ENCODE measurements at regions not wholly inside any gene's neighbourhood (a gene's known extent, or its start where the extent isn't known, plus 50 kb on each side); places are given as distances from the start of the nearest gene placed in this dataset.

DNA sequence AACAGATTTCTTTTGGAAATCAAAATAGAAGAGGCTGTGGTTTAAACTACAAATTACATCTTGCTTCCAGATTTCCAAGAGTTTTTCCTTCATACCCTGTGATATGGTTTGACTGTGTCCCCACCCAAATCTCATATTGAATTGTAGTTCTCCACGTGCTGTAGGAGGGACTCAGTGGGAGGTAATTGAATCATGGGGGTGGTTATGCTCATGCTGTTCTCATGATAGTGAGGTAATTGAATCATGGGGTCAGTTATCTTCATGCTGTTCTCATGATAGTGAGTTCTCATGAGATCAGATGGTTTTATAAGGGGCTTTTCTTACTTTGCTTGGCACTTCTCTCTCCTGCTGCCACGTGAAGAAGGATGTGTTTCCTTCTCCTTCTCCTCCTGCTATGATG is 687.0 kb upstream of the ZNF608 start:
- Mint-ChIP-seq H3K9me3 (peaks cover 0 to 5% of the 10 kb centered on the region in 2 donors), H3K36me3 (no peaks in the 10 kb centered on the region), H3K4me1 (no peaks in the 10 kb centered on the region), H3K27ac (no peak overlapping the region), H3K27me3 (ENCODE audit: low read depth in 2 of 2) (no peaks in the 10 kb centered on the region), H3K4me3 (no peak overlapping the region)
- DNase-seq (no peak), ATAC-seq (no peak)
- 73% methylated on average over 2 of the region's 2 CpGs for WGBS (ENCODE audit: insufficient coverage)
- H3K27ac ChIP-seq (ENCODE audit: low read length): no peak overlapping the region
- intact Hi-C loops (cut with micrococcal nuclease): no loop called here
- no peaks in the 10 kb centered on the region for H3K9me3 ChIP-seq (ENCODE audit: control insufficient read depth, insufficient read depth, low read length)
- TF ChIP-seq, protein P1, sequence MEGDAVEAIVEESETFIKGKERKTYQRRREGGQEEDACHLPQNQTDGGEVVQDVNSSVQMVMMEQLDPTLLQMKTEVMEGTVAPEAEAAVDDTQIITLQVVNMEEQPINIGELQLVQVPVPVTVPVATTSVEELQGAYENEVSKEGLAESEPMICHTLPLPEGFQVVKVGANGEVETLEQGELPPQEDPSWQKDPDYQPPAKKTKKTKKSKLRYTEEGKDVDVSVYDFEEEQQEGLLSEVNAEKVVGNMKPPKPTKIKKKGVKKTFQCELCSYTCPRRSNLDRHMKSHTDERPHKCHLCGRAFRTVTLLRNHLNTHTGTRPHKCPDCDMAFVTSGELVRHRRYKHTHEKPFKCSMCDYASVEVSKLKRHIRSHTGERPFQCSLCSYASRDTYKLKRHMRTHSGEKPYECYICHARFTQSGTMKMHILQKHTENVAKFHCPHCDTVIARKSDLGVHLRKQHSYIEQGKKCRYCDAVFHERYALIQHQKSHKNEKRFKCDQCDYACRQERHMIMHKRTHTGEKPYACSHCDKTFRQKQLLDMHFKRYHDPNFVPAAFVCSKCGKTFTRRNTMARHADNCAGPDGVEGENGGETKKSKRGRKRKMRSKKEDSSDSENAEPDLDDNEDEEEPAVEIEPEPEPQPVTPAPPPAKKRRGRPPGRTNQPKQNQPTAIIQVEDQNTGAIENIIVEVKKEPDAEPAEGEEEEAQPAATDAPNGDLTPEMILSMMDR (IDR thresholded peaks at IDR 0.05): no peak
- no peaks in the 10 kb centered on the region for H3K4me1 ChIP-seq (ENCODE audit: control insufficient read depth, insufficient read depth, low read length)
- H3K27me3 ChIP-seq (ENCODE audit: control insufficient read depth, insufficient read depth, low read length): no peaks in the 10 kb centered on the region
- no peak overlapping the region for H3K4me3 ChIP-seq (ENCODE audit: low read length)
- H3K36me3 ChIP-seq (ENCODE audit: control insufficient read depth, insufficient read depth, low read length): no peaks in the 10 kb centered on the region

GRCh38 chr5:125439243-125439642 is 692.8 kb upstream of the ZNF608 start:
- TF ChIP-seq, protein P1 (IDR thresholded peaks at IDR 0.05): no peak
- Histone ChIP-seq H3K36me3 (ENCODE audit: control insufficient read depth, insufficient read depth, low read length) (no peaks in the 10 kb centered on the region), H3K4me3 (ENCODE audit: low read length) (no peak overlapping the region), H3K4me1 (ENCODE audit: control insufficient read depth, insufficient read depth, low read length) (no peaks in the 10 kb centered on the region), H3K9me3 (ENCODE audit: control insufficient read depth, insufficient read depth, low read length) (peaks cover 9% of the 10 kb centered on the region), H3K27me3 (ENCODE audit: control insufficient read depth, insufficient read depth, low read length) (no peaks in the 10 kb centered on the region), H3K27ac (ENCODE audit: low read length) (no peak overlapping the region)
- Mint-ChIP-seq H3K27ac (no peak overlapping the region), H3K4me3 (no peak overlapping the region), H3K9me3 (peaks cover 6 to 9% of the 10 kb centered on the region in 2 donors), H3K36me3 (peaks cover 14% of the 10 kb centered on the region), H3K27me3 (ENCODE audit: low read depth in 2 of 2) (no peaks in the 10 kb centered on the region), H3K4me1 (no peaks in the 10 kb centered on the region)
- ATAC-seq (no peak), DNase-seq (no peak)
- intact Hi-C loops (cut with micrococcal nuclease): no loop called here

DNA sequence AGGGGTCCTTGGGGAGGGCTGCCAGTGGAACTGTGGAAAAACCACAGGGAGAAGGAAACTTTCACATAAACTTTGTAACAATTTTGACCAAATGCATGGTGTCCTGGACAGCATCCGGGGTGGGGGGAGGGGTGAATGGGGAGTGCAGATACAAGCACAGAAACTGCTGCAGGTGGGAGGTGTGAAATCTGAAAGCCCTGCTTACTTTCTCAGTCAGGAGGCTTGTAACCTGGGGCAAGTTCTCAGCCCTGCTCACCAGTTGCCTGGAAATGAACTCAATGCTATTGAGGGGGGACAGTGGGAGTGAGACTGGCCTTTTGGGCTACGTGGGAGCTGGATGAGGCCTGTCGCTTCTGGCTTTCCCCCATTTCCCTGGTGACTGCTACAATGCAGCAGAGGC is 694.5 kb upstream of the ZNF608 start:
- TF ChIP-seq, protein P1 (IDR thresholded peaks at IDR 0.05): no peak
- 75% methylated on average over 3 of the region's 3 CpGs for WGBS (ENCODE audit: insufficient coverage)
- peaks cover 9% of the 10 kb centered on the region in 2 donors for H3K9me3 Mint-ChIP-seq

GRCh38 chr5:125446986-125447385 is 700.5 kb upstream of the ZNF608 start:
- no CpG with 5 or more reads among the region's 3 CpGs for WGBS (ENCODE audit: insufficient coverage)
- ATAC-seq: no peak

More for the DNA sequence above, 694.5 kb upstream of the ZNF608 start:
- H3K36me3 Mint-ChIP-seq: peaks cover 14% of the 10 kb centered on the region
- peaks cover 0 to 2% of the 10 kb centered on the region in 2 donors for H3K27me3 Mint-ChIP-seq (ENCODE audit: low read depth in 2 of 2)
- H3K4me1 Mint-ChIP-seq: no peaks in the 10 kb centered on the region
- ATAC-seq (no peak), DNase-seq (no peak)
- intact Hi-C loops (cut with micrococcal nuclease): no loop called here
- H3K36me3 ChIP-seq (ENCODE audit: control insufficient read depth, insufficient read depth, low read length): no peaks in the 10 kb centered on the region
- peaks cover 9% of the 10 kb centered on the region for H3K9me3 ChIP-seq (ENCODE audit: control insufficient read depth, insufficient read depth, low read length)
- no peak overlapping the region for H3K27ac ChIP-seq (ENCODE audit: low read length)
- no peaks in the 10 kb centered on the region for H3K4me1 ChIP-seq (ENCODE audit: control insufficient read depth, insufficient read depth, low read length)
- H3K27me3 ChIP-seq (ENCODE audit: control insufficient read depth, insufficient read depth, low read length): no peaks in the 10 kb centered on the region
- H3K27ac Mint-ChIP-seq: no peak overlapping the region
- H3K4me3 ChIP-seq (ENCODE audit: low read length): no peak overlapping the region
- H3K4me3 Mint-ChIP-seq: no peak overlapping the region

More at GRCh38 chr5:125446986-125447385, 700.5 kb upstream of the ZNF608 start:
- Histone ChIP-seq H3K4me1 (ENCODE audit: control insufficient read depth, insufficient read depth, low read length) (no peaks in the 10 kb centered on the region), H3K9me3 (ENCODE audit: control insufficient read depth, insufficient read depth, low read length) (no peaks in the 10 kb centered on the region), H3K27ac (ENCODE audit: low read length) (no peak overlapping the region), H3K36me3 (ENCODE audit: control insufficient read depth, insufficient read depth, low read length) (no peaks in the 10 kb centered on the region), H3K27me3 (ENCODE audit: control insufficient read depth, insufficient read depth, low read length) (no peaks in the 10 kb centered on the region), H3K4me3 (ENCODE audit: low read length) (no peak overlapping the region)
- no peak overlapping the region for H3K4me3 Mint-ChIP-seq
- H3K27ac Mint-ChIP-seq: no peak overlapping the region
- peaks cover 6% of the 10 kb centered on the region in 2 donors for H3K9me3 Mint-ChIP-seq
- DNase-seq: no peak
- peaks cover 0 to 2% of the 10 kb centered on the region in 2 donors for H3K27me3 Mint-ChIP-seq (ENCODE audit: low read depth in 2 of 2)
- TF ChIP-seq, protein P1 (IDR thresholded peaks at IDR 0.05): no peak
- peaks cover 4% of the 10 kb centered on the region for H3K36me3 Mint-ChIP-seq
- no peaks in the 10 kb centered on the region for H3K4me1 Mint-ChIP-seq
- intact Hi-C loops (cut with micrococcal nuclease): no loop called here

Measured in natural killer cell (primary cell).